GM12891 (cell line): ENCODE measurements at regions not wholly inside any gene's neighbourhood (a gene's known extent, or its start where the extent isn't known, plus 50 kb on each side); places are given as distances from the start of the nearest gene placed in this dataset.

Experiments used
- POLR2A ChIP-seq: IDR thresholded peaks from 2 replicates; pipeline ENCODE4 v1.6.1; 2011; ENCODE audit warnings: low read depth, low read length, control low read depth
- POLR2AphosphoS5 ChIP-seq: IDR thresholded peaks from 2 replicates; pipeline ENCODE4 v1.6.1; 2011; ENCODE audit warnings: low read depth, low read length, control low read depth

GRCh38 chr4:122297694-122298093 is 81.1 kb upstream of the ADAD1 start:
- no peak for TF ChIP-seq POLR2A
- TF ChIP-seq POLR2AphosphoS5 = no peak
